ENCODE measurements at regions not wholly inside any gene's neighbourhood (a gene's known extent, or its start where the extent isn't known, plus 50 kb on each side); places are given as distances from the start of the nearest gene placed in this dataset.

DNA sequence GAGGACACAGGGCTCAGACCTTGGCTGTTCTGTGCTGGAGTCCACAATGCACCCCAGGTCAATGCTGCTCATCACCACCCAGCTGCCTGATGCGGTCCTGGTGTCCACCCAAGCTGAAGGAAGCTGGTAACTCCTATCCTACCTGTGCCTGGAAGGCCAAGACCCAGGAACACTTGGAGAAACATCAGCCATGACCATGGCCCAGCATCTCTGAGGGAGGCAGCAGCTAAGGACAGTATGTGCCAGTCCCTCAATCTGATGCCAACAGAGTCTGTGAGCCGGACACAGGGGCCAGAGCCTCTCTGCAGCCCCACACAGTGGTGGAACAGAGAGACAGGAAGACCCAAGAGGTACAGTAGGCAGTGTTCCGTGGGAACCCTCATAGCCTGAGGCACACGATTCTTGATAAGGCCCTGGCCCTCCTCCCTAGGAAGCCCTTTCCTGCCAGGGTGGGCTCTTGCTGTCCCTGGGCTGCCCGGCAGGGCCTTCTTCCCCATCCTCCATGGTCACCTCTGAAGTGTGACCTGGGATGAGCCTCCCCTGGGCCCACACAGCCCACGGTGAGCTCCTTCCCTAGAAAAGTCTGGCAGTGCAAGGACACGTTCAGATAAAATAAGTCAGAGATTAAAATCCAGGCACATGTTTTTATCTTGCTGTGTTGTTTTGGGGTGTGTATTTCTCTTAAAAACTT is 170.7 kb downstream of the THBS2 start:
- DNase-seq (ENCODE audit: low spot score): no peak

DNA sequence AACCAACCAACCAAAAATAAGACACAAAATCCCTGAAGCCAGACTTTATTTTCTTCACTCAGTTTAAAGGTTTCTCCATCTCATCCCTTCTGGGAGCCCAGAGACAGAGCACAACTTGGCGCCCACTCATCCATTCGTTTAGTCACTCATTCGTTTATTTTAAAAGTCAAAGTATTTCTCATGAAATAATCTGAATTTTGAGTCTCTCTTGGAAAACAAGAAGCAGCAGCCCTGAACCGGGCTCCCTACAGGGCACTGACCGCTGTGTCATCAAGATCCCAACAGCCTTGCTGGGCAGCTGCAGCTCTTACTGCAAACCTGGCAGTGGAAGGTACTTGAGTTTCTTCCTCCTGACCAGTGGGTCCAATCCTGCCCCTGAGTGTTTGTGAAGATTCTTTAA is 171.6 kb downstream of the THBS2 start:
- no peak for DNase-seq (ENCODE audit: low spot score)

DNA sequence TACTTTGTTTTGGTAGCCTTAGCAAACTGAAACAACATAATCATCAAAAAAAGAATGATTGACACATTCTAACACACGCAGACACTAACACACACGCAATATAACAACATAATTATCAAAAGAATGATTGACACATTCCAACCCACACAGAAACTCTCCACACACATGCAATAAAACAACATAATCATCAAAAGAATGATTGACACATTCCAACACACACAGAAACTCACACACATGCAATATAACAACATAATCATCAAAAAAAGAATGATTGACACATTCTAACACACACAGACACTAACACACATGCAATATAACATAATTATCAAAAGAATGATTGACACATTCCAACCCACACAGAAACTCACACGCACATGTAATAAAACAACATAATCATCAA is 172.4 kb downstream of the THBS2 start:
- DNase-seq (ENCODE audit: low spot score): no peak

DNA sequence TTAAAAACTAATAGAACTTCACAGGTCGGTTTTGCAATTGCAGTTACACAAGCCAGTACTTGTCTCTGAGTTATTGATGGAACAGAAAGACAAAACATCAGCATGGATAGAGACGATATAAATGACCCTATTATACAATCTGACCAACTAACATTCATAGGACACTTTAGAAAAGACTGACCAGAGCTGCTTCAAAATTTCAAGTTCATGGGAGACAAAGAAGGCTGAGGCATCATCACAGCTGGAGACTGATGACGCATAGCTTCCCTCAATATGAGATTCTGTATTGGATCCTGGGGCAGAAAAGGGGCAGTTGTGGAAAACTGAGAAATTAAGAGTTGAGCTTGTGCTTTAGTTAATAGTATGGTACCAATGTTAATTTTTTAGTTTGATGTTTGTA is 174.0 kb downstream of the THBS2 start:
- DNase-seq (ENCODE audit: low spot score): no peak

DNA sequence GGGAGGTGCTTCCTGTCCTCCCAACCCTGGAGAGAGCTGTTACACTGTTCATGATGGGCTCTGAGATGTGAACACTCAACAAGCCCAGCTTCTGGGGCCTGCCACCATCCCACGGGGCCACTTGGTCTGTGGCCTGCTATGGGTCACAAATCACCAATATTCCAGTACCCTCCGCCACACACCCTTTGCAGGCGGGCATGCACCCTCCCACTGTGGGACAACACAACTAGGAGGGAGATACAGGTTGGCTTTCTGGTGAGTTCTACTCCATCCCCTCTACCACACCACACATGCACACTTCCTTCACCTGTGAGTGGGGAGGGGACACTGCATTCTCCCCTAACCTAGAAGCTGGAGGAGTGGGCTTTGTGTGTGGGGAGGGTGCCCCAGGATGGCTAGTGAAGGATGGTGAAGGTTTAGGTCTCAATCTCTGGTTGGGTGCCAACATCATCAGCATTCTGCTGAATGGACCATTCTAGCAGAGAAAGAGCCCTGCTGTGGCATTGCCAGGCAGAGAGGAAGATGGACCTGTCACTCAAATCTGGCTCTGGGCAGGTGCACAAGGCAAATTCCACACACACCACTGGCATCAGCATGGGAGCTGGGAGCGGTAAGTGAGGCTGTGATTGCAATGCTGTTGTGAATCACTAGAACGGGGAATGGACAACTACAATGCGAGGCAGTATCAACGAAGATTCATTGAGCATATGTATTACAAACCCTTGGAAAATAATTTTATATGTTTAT is 175.1 kb downstream of the THBS2 start:
- DNase-seq (ENCODE audit: low spot score): no peak

DNA sequence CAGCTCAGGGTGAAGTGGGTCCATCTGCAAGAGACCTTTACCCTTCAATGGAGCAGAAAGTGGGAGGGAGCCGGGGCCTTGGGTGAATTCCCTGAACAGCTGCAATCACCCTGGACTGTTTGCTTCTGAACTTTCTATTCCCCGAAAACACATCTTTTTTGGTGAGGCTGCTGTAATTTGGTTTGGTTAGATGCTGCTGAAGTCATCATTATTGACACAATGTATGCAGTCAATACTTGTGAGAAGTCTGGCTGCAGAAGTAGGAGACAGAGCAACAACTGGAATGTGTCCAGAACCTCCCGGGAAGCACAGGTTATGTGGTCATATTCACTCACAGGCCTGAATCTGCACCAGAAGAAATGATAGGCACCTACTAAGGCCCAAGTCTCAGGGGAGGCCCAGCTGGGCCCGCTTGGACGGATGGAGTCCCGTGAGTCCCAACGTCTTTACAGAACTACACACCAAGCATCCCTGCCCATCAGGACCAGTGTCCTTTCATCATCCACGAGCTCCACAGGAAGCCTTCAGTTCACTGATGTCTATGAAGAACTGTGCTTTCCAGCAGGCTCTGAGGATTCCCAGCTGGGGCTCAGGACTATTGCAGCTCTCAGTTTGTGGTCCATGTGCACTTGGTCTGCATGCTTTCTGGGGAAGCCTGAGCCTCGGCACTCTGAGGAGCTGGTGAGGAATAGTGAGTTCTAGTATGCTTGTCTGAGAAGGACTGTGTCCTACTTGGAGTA is 177.6 kb downstream of the THBS2 start:
- no peak for DNase-seq (ENCODE audit: low spot score)

DNA sequence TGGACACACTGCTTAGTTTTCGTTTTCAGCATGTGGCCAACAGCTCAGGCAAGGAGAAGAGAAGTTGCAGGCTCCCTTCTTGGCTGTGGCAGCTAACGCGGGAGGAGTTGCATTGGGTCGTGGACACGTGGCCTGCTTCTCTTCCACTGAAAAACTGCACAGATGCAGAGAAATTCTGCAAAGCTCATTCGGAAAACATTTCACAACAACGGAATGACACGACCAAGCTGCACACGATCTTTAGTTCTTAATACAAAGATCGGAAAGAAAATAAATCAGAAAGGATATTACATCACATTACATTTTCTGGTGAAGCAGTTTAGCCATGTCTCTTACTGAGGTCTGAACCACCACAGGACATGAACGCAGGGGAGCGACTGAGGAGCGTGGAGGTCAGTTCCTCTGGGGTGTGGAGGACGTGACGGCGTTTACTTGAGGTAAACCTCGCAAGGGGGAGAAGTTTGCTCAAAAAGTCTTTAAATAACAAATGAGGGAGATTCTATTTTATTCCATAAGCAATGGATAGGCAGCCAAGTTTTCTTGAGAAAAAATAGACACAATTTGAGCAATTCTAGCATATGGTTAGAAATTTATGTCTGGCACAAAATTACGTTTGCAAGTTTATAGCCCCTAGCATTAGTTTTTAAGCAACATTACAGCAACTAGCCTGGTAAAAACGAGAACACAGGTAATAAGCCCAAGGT is 178.3 kb downstream of the THBS2 start:
- peak; percentile 53 for DNase-seq (ENCODE audit: low spot score)

DNA sequence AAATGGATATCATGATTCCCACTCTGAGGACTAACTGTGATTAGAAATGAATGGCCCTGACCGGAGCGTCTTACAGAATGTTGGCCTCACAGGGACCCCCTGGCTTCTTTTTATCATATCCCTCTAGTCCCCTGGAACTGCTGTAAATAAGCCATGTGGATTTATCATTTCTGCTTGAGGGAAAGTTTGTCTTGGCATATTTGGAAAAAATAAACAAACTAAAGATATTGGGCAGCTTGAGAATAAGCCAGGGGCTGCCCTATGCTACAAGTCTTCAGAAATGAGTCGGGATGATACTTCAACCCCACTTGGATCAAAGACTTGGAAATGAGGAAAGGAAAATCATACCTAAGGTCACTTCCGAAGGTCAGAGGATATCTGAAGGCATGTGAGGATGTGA is 179.1 kb downstream of the THBS2 start:
- peak; percentile 14 for DNase-seq (ENCODE audit: low spot score)

DNA sequence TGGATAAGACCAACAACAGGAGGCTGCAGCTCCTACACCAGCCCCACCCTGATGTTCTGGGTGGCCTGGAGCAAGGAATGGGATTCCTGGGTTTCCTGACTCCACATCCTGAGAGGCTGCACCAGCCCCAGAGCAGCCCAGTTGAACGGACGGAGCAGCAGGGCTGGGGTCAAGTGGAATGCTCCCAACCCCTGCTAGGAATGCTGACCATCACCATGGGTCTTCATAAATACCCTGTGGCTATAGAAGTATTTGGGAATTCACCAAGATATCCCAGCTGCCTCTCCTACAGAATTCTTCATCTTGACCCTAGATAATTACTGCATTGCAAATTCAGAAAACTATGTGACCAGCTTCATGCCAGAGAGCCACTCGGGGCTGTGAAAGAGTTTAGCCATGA is 180.3 kb downstream of the THBS2 start:
- DNase-seq (ENCODE audit: low spot score): peak; percentile 85

DNA sequence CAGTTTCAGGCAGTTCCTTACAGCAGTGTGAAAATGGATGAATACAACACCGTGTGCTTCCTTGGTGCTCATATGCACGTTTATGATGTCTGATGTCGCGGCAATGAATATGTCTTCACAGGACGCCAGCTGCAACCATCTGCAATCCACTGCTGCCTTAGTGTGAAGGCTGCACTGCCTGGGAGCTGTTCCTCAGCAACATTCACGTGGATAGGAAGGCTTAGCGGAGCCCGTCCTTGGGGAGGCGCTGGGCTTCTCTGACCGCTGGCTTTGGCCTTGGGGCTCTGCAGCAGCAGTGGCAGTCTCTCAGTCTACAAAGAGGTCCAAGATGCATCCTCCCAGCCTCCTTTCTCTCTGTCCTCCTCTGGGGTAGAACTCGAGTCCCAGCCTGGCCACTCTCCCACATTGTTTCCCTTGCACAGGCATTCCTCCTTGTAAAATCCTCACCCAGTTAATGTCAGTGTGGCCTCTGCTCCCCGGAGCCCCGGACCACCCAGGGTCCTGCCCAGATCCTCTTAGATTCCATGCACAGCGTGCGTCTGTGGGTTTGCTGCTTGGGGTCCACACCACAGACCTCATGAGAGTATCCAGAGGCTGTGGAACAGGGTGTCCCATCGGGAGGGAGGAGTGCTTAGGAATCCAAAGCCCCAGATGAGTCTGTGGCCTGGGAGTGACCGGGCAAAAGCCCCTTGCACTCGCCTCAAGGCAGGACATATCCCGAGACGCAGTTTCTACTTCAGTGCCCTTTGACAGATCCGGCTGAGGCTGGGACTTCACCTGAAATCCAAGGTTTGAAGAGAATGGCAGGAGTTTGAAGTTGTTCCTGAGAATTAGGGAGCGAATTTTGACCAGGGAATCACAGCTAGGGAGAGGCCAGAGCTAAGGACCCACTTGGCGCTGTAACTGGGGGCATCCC is 181.3 kb downstream of the THBS2 start:
- no peak for DNase-seq (ENCODE audit: low spot score)

DNA sequence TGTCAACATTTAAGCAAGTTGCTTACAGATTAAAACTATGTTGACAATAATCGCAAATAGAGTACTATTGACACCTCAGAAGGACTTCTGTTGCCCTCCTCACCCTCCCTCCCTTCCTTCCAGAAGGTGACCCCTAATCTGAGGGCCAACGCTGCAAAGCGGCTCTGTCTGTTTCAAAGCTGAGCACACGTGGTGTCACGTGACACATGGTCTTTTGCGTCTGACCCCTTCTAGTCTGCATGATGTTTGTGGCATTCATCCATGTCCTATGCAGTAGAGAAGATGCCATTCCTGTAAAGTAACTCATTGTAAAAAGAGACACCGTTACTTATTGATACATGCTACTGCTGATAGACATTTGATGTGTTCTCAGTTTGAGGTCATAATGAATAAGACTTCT is 182.3 kb downstream of the THBS2 start:
- DNase-seq (ENCODE audit: low spot score): no peak

DNA sequence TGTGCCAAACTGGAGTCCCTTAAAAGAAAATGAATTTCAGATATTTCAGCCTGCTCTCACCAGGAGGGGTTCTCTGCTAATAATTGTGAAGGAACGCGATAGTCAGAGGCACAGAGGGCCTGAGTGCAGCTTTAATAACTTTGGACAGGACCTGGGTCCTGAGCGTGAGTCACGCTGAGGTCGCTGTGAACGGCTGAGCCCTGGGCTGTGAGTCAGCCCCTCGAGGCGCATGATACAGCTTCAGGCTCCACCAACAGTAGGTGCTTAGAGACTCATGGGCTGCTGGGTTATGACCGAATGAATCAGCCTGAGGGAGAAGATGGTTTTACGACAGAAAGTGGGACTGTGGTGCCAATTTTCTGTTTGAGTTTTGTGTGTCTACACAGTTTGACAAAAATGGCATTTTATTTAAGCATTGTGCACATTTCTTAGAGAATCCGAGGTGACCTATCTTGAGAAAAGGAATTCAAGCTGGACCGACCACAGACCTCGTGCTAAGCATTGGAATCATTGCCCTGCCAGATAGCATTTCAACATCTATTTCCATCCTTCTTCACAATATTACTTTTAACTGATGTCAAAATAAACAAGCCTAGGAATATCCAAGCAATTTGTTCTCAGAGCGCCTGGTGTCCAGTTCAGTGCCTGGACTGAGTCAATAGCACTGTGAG is 183.0 kb downstream of the THBS2 start:
- peak; percentile 93 for DNase-seq (ENCODE audit: low spot score)

DNA sequence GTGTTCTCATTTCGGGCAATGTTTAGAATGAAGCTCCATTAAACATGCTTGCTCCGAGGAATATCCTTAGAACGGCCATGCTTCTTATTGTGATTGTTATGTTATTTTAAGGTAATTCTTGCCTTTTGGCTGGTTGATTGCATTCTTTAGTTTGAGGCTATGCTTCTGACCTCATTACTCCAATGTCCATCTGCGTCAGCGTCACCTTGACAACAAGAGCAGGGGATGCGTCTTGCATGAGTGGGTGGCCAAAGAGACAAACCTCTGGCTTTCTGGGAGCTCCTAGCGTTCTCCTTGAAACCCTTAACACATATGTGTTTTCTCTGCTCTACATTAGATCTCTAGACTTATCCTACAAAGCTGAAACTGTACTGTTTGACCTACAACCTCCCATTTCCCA is 184.3 kb downstream of the THBS2 start:
- DNase-seq (ENCODE audit: low spot score): no peak

DNA sequence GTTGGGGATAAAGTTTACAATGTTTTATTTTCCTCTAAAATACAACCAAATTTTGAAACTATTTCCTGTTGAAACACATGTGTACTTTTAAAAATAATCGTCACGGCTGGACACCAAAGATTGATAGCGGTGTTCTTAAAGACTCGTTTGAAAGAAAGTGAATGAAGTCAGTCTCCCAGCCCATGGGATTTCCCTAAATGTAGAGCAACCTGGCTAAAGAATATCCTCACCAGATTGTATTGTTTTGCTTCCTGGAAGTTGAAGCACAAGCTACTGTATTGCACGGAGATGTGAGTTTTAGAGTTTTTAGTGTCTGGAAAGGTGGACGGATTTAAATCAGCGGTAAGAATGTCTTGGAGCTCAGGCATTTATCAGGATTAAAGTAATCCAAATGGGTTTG is 189.5 kb downstream of the THBS2 start:
- no peak for DNase-seq (ENCODE audit: low spot score)

DNA sequence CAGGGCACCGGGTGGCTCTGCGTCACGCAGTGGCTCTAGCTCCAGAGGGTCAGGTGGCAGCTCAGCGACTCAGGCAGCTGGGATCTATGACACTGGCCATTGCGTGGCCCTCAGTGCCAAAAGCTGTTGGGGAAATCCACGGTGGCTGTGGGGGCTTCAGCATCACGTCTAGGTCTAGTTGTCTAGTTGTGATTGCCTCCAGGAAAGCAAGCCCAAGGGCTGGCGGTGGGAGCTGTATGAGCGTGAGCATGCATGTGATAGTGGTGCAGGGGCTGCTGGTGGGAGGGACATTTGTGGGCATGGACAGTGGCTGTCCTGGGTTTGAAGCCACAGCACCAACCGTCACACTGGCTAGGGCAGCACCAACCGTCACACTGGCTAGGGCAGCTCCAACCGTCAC is 191.4 kb downstream of the THBS2 start:
- no peak for DNase-seq (ENCODE audit: low spot score)

DNA sequence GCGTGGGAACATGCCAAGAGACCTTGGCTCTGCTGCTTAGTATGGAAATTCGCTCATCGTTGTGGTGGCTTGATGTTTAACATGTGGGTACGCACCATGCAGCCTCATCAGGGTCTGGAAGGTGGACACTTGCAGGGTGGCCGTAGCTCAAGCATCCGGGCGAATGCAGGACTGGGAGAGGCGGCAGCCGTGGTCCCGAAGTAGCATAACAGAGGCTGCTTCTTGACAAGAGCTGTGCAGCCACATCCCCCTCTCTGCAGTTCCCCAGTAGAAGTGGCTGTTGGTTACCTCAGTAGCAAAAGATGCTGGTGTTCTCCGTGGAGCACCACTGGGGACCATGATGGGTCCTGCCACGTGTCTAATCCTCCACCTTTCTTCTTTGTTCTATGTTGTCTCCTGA is 195.0 kb downstream of the THBS2 start:
- DNase-seq (ENCODE audit: low spot score): no peak

DNA sequence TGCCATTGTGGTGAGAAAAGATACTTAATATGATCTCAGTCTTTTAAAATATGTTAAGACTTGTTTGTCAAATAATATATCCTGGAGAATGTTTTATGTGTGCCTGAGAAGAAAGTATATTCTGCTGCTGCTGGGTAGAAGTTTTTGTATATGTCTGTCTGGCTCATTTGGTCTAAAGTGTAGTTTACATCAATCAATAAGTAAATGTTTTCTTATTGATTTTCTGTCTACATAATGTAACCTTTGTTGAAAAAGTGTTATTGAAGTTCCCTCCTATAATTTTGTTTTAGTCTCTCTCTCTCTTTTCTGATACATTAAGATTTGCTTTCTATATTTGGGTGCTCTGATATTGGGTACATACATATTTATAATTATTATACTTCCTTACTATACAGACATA is 201.2 kb downstream of the THBS2 start:
- DNase-seq (ENCODE audit: low spot score): no peak

DNA sequence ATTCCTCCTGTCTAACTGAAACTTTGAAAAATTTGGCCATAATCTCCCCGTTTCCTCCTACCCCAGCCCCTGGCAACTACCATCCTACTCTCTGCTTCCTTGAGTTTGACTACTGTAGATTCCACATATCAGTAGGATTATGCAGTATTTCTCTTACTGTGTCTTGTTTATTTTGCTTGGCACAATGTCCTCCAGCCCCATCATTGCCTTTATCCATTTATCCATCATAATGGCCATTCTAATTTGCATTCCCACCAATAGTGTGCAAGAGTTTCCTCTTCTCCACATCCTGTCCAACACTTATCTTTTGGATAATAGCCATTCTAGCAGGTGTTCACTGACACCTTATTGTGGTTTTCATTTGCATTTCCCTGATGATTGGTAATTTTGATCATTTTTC is 202.3 kb downstream of the THBS2 start:
- DNase-seq (ENCODE audit: low spot score): no peak

DNA sequence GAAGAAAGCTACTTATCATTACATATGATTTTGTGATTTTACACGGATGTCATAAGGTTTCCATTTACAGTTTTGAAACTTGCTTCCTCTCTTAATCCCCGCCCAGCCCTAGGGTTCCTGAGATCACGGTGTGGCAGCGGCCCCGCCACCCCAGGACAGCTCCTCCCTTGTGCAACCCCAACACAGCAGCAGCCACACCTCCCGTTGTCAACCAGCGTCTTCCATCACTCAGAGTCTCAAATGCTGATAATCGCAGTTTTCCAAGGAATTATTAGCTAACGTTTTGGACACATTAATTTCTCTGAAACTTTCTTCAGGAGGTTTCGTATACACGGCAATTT is 204.8 kb downstream of the THBS2 start:
- no peak for DNase-seq (ENCODE audit: low spot score)

DNA sequence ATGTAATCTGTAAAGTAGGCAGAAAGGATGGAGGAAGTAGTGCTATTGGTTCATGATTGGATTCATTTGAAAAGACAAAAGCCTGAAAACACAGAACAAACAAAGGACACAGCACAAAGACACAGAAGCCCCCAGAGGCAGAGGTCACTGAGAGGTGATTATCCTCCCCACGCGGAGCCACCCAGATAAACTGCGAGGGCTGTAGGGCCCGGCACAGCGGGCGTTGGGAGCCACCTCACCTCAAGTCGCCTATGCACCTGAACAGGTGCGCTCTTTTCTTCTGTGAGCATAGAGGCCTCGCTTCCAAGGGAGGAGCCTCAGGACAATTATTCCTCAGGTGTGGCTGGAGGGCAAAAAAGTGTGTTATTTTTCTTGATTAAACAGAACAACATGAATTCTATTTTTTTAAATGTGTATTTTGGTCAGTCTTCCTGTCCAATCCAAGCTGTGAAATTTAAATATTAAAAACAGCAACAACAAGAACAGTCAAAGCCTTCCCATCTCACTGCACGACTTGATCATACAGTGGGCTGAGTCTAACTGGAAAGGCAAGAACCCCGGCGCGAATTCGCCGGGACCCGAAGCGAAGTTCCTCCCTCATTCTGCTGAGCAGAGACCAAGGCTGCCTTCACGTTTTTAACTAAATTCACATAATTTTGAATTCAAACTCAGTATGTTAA is 205.3 kb downstream of the THBS2 start:
- DNase-seq (ENCODE audit: low spot score): no peak

DNA sequence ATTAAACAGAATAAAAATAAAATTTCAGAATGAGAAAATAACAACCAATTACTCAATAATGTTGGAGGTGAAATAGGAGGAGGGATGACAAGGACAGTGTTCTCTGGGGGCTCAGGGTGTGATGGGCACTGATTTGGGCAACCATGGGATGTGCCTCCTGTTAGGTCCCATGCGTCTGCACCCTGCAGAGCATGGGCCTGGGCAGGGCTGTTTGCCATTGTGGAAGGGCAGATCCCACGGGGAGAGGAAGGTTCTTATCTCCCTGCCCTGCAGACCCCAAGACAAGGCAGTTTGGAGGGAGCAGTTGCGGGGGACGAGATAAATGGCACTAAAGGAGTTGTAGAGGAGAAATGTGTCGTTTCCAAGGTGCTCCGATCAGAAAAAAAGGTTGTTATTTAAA is 206.3 kb downstream of the THBS2 start:
- DNase-seq (ENCODE audit: low spot score): no peak

Data from hepatic stellate cell (primary cell).